Stimulated activated effector memory CD8-positive, alpha-beta T cell treated with anti-CD3 and anti-CD28 coated beads, Interleukin-12 subunit alpha, Interleukin-12 subunit beta, amount 100 ng/mL, for 72 hours (primary cell): ENCODE measurements at regions not wholly inside any gene's neighbourhood (a gene's known extent, or its start where the extent isn't known, plus 50 kb on each side); places are given as distances from the start of the nearest gene placed in this dataset.

Experiments
- ATAC-seq: fragments of 150-1000 bp; cut with Tn5 transposase; 2 replicates; pipeline ENCODE4 v1.10.0; 2021
- DNase-seq, 2 donors: peaks; one replicate each; pipeline ENCODE4 v3.0.0; 2021 to 2022; ENCODE audit warnings: low spot score in 2 of 2
- H3K27ac Mint-ChIP-seq: one replicate; pipeline ENCODE4 v1.8.0; 2022; ENCODE audit warnings: mild to moderate bottlenecking, mixed read lengths
- H3K36me3 Mint-ChIP-seq: one replicate; pipeline ENCODE4 v1.8.0; 2022; ENCODE audit warnings: mild to moderate bottlenecking, mixed read lengths
- H3K4me1 Mint-ChIP-seq: one replicate; pipeline ENCODE4 v1.8.0; 2022; ENCODE audit warnings: mixed read lengths
- H3K4me3 Mint-ChIP-seq: one replicate; pipeline ENCODE4 v1.8.0; 2022; ENCODE audit warnings: mild to moderate bottlenecking, mixed read lengths
- H3K9me3 Mint-ChIP-seq: one replicate; pipeline ENCODE4 v1.8.0; 2022; ENCODE audit warnings: mixed read lengths

- H3K9me3 Mint-ChIP-seq, result no peaks in the 10 kb centered on the region
- no peak overlapping the region for H3K27ac Mint-ChIP-seq
- H3K4me1 Mint-ChIP-seq, result no peaks in the 10 kb centered on the region
- DNase-seq, result no peak
- ATAC-seq, result no peak
- H3K4me3 Mint-ChIP-seq, result no peak overlapping the region
- H3K36me3 Mint-ChIP-seq, result no peaks in the 10 kb centered on the region
Measured at GRCh38 chr22:49203091-49203858, 624.4 kb downstream of the BRD1 start.

GRCh38 chr22:49202226-49202625, 625.4 kb downstream of the BRD1 start:
- no peak overlapping the region for H3K4me3 Mint-ChIP-seq
- no peaks in the 10 kb centered on the region for H3K36me3 Mint-ChIP-seq
- no peak for DNase-seq

GRCh38 chr22:49201046-49201970, 626.4 kb downstream of the BRD1 start:
- DNase-seq (no peak), ATAC-seq (no peak)
- Mint-ChIP-seq H3K36me3 (no peaks in the 10 kb centered on the region), H3K27ac (no peak overlapping the region), H3K4me1 (no peaks in the 10 kb centered on the region), H3K9me3 (no peaks in the 10 kb centered on the region), H3K4me3 (no peak overlapping the region)

More at GRCh38 chr22:49202226-49202625, 625.4 kb downstream of the BRD1 start:
- H3K4me1 Mint-ChIP-seq, result no peaks in the 10 kb centered on the region
- H3K9me3 Mint-ChIP-seq, result no peaks in the 10 kb centered on the region
- no peak for ATAC-seq
- no peak overlapping the region for H3K27ac Mint-ChIP-seq

- Mint-ChIP-seq H3K9me3 (no peaks in the 10 kb centered on the region), H3K36me3 (no peaks in the 10 kb centered on the region), H3K4me3 (no peak overlapping the region), H3K4me1 (no peaks in the 10 kb centered on the region), H3K27ac (no peak overlapping the region)
- ATAC-seq, result no peak
- no peak for DNase-seq
Measured at GRCh38 chr22:49199224-49199623, 628.4 kb downstream of the BRD1 start.

- H3K4me3 Mint-ChIP-seq, result no peak overlapping the region
- DNase-seq, result no peak
Measured at GRCh38 chr22:49198705-49199084, 629.0 kb downstream of the BRD1 start.

GRCh38 chr22:49197986-49198704, 629.5 kb downstream of the BRD1 start:
- DNase-seq (no peak), ATAC-seq (no peak)
- Mint-ChIP-seq H3K27ac (no peak overlapping the region), H3K9me3 (no peaks in the 10 kb centered on the region), H3K36me3 (no peaks in the 10 kb centered on the region), H3K4me1 (no peaks in the 10 kb centered on the region), H3K4me3 (no peak overlapping the region)

More at GRCh38 chr22:49198705-49199084, 629.0 kb downstream of the BRD1 start:
- H3K4me1 Mint-ChIP-seq, result no peaks in the 10 kb centered on the region
- H3K36me3 Mint-ChIP-seq, result no peaks in the 10 kb centered on the region
- no peak overlapping the region for H3K27ac Mint-ChIP-seq
- H3K9me3 Mint-ChIP-seq, result no peaks in the 10 kb centered on the region
- ATAC-seq, result no peak

- Mint-ChIP-seq H3K4me3 (no peak overlapping the region), H3K27ac (no peak overlapping the region), H3K4me1 (no peaks in the 10 kb centered on the region), H3K9me3 (no peaks in the 10 kb centered on the region), H3K36me3 (no peaks in the 10 kb centered on the region)
- ATAC-seq (no peak), DNase-seq (no peak)
Measured at GRCh38 chr22:49197505-49197904, 630.2 kb downstream of the BRD1 start.

- peak; percentile 5 for ATAC-seq
- no peak overlapping the region for H3K27ac Mint-ChIP-seq
Measured at GRCh38 chr22:49196046-49196511, 631.6 kb downstream of the BRD1 start.

GRCh38 chr22:49195636-49196035, 632.0 kb downstream of the BRD1 start:
- Mint-ChIP-seq H3K36me3 (no peaks in the 10 kb centered on the region), H3K4me1 (no peaks in the 10 kb centered on the region), H3K4me3 (no peak overlapping the region), H3K27ac (no peak overlapping the region), H3K9me3 (no peaks in the 10 kb centered on the region)
- peak; percentile 3 for ATAC-seq
- DNase-seq, result no peak

More at GRCh38 chr22:49196046-49196511, 631.6 kb downstream of the BRD1 start:
- H3K4me1 Mint-ChIP-seq, result no peaks in the 10 kb centered on the region
- no peak for DNase-seq
- no peaks in the 10 kb centered on the region for H3K9me3 Mint-ChIP-seq
- no peak overlapping the region for H3K4me3 Mint-ChIP-seq
- no peaks in the 10 kb centered on the region for H3K36me3 Mint-ChIP-seq

- no peak overlapping the region for H3K4me3 Mint-ChIP-seq
- DNase-seq, result no peak
- H3K4me1 Mint-ChIP-seq, result no peaks in the 10 kb centered on the region
- no peak overlapping the region for H3K27ac Mint-ChIP-seq
- no peaks in the 10 kb centered on the region for H3K9me3 Mint-ChIP-seq
- no peaks in the 10 kb centered on the region for H3K36me3 Mint-ChIP-seq
- ATAC-seq, result no peak
Measured at GRCh38 chr22:49193901-49194465, 633.7 kb downstream of the BRD1 start.

GRCh38 chr22:49193348-49193747, 634.3 kb downstream of the BRD1 start:
- H3K27ac Mint-ChIP-seq, result no peak overlapping the region
- H3K4me1 Mint-ChIP-seq, result peaks cover 3% of the 10 kb centered on the region
- no peak for ATAC-seq
- no peak for DNase-seq
- H3K4me3 Mint-ChIP-seq, result no peak overlapping the region
- no peaks in the 10 kb centered on the region for H3K36me3 Mint-ChIP-seq
- peaks cover 2% of the 10 kb centered on the region for H3K9me3 Mint-ChIP-seq

- no peaks in the 10 kb centered on the region for H3K36me3 Mint-ChIP-seq
- H3K4me3 Mint-ChIP-seq, result no peak overlapping the region
- DNase-seq (no peak), ATAC-seq (no peak)
- H3K4me1 Mint-ChIP-seq, result peaks cover 5% of the 10 kb centered on the region
- peaks cover 4% of the 10 kb centered on the region for H3K9me3 Mint-ChIP-seq
- H3K27ac Mint-ChIP-seq, result no peak overlapping the region
Measured at GRCh38 chr22:49192857-49193250, 634.8 kb downstream of the BRD1 start.

- H3K4me3 Mint-ChIP-seq, result no peak overlapping the region
- ATAC-seq (no peak), DNase-seq (no peak)
- H3K36me3 Mint-ChIP-seq, result no peaks in the 10 kb centered on the region
- H3K9me3 Mint-ChIP-seq, result peaks cover 4% of the 10 kb centered on the region
- peaks cover 5% of the 10 kb centered on the region for H3K4me1 Mint-ChIP-seq
- no peak overlapping the region for H3K27ac Mint-ChIP-seq
Measured at GRCh38 chr22:49192180-49192856, 635.4 kb downstream of the BRD1 start.

- Mint-ChIP-seq H3K4me1 (peaks cover 5% of the 10 kb centered on the region), H3K27ac (no peak overlapping the region), H3K4me3 (no peak overlapping the region), H3K36me3 (no peaks in the 10 kb centered on the region), H3K9me3 (peaks cover 4% of the 10 kb centered on the region)
- DNase-seq (no peak), ATAC-seq (no peak)
Measured at GRCh38 chr22:49191506-49191980, 636.1 kb downstream of the BRD1 start.
